ENCODE measurements at regions not wholly inside any gene's neighbourhood (a gene's known extent, or its start where the extent isn't known, plus 50 kb on each side); places are given as distances from the start of the nearest gene placed in this dataset.

- intact Hi-C loops (cut with DNase I, micrococcal nuclease): no loop called here
- ATAC-seq: no peak
- TF ChIP-seq CTCF (IDR thresholded peaks at IDR 0.05): no peak
- H3K36me3 ChIP-seq (ENCODE audit: low read depth): no peaks in the 10 kb centered on the region
- no peak overlapping the region for H3K4me3 ChIP-seq
- no peaks in the 10 kb centered on the region for H3K4me1 ChIP-seq (ENCODE audit: low read depth)
- no peak for DNase-seq
- peaks cover 15% of the 10 kb centered on the region for H3K9me3 ChIP-seq
Measured at GRCh38 chr13:80835902-80836301, 495.0 kb upstream of the SPRY2 start.

- H3K4me1 ChIP-seq (ENCODE audit: low read depth): no peaks in the 10 kb centered on the region
- intact Hi-C loops (cut with DNase I, micrococcal nuclease): no loop called here
- H3K9me3 ChIP-seq: peaks cover 25% of the 10 kb centered on the region
- DNase-seq (no peak), ATAC-seq (no peak)
- TF ChIP-seq CTCF (IDR thresholded peaks at IDR 0.05): no peak
- H3K4me3 ChIP-seq: no peak overlapping the region
- no peaks in the 10 kb centered on the region for H3K36me3 ChIP-seq (ENCODE audit: low read depth)
Measured at GRCh38 chr13:80830431-80830830, 489.5 kb upstream of the SPRY2 start.

GRCh38 chr13:80828759-80829158 lies 487.8 kb upstream of the SPRY2 start:
- Histone ChIP-seq H3K36me3 (ENCODE audit: low read depth) (no peaks in the 10 kb centered on the region), H3K9me3 (peaks cover 15% of the 10 kb centered on the region), H3K4me3 (no peak overlapping the region), H3K4me1 (ENCODE audit: low read depth) (no peaks in the 10 kb centered on the region)
- intact Hi-C loops (cut with DNase I, micrococcal nuclease): no loop called here
- DNase-seq: no peak
- no peak for ATAC-seq
- TF ChIP-seq CTCF (IDR thresholded peaks at IDR 0.05): no peak

GRCh38 chr13:80825276-80825675 lies 484.4 kb upstream of the SPRY2 start:
- H3K36me3 ChIP-seq (ENCODE audit: low read depth): no peaks in the 10 kb centered on the region
- H3K4me3 ChIP-seq: no peak overlapping the region
- peaks cover 10% of the 10 kb centered on the region for H3K9me3 ChIP-seq
- no peak for DNase-seq
- no peak for ATAC-seq
- H3K4me1 ChIP-seq (ENCODE audit: low read depth): no peaks in the 10 kb centered on the region
- TF ChIP-seq CTCF (IDR thresholded peaks at IDR 0.05): no peak
- intact Hi-C loops (cut with DNase I, micrococcal nuclease): no loop called here

- no peaks in the 10 kb centered on the region for H3K36me3 ChIP-seq (ENCODE audit: low read depth)
- intact Hi-C loops (cut with DNase I, micrococcal nuclease): no loop called here
- H3K4me1 ChIP-seq (ENCODE audit: low read depth): no peaks in the 10 kb centered on the region
- no peak for DNase-seq
- peaks cover 10% of the 10 kb centered on the region for H3K9me3 ChIP-seq
- ATAC-seq: no peak
- H3K4me3 ChIP-seq: no peak overlapping the region
- no peak for TF ChIP-seq CTCF (IDR thresholded peaks at IDR 0.05)
Measured at GRCh38 chr13:80824229-80824628, 483.3 kb upstream of the SPRY2 start.

- H3K4me3 ChIP-seq: no peak overlapping the region
- ATAC-seq (no peak), DNase-seq (no peak)
- no peaks in the 10 kb centered on the region for H3K36me3 ChIP-seq (ENCODE audit: low read depth)
- H3K9me3 ChIP-seq: peaks cover 4% of the 10 kb centered on the region
- TF ChIP-seq CTCF (IDR thresholded peaks at IDR 0.05): no peak
- H3K4me1 ChIP-seq (ENCODE audit: low read depth): no peaks in the 10 kb centered on the region
- intact Hi-C loops (cut with DNase I, micrococcal nuclease): no loop called here
Measured at GRCh38 chr13:80823472-80823871, 482.5 kb upstream of the SPRY2 start.

Data from mucosa of descending colon (tissue), 3 donors.